ENCODE measurements at regions not wholly inside any gene's neighbourhood (a gene's known extent, or its start where the extent isn't known, plus 50 kb on each side); places are given as distances from the start of the nearest gene placed in this dataset.

GRCh38 chr22:22035771-22036314 lies 53.3 kb upstream of the TOP3B start:
- Histone ChIP-seq H3K27ac (ENCODE audit: low read depth in 1 of 2, low read length in 2 of 2) (no peak overlapping the region), H3K4me1 (ENCODE audit: control insufficient read depth in 4 of 4, insufficient read depth in 4 of 4, low read length in 3 of 4) (no peaks in the 10 kb centered on the region), H3K4me3 (ENCODE audit: low read depth in 1 of 3, low read length in 3 of 3) (no peak overlapping the region), H3K36me3 (ENCODE audit: control insufficient read depth in 4 of 4, insufficient read depth in 3 of 4, low read depth in 1 of 4, low read length in 3 of 4) (no peaks in the 10 kb centered on the region), H3K9me3 (ENCODE audit: control insufficient read depth in 4 of 4, low read length in 3 of 4) (no peaks in the 10 kb centered on the region), H3K9ac (ENCODE audit: low read depth in 1 of 2, low read length in 2 of 2) (no peak overlapping the region), H3K27me3 (ENCODE audit: control insufficient read depth in 4 of 4, insufficient read depth in 4 of 4, low read length in 3 of 4) (no peaks in the 10 kb centered on the region)
- TF ChIP-seq NR2F2 (IDR thresholded peaks at IDR 0.05) (no peak), FOXA1 (IDR thresholded peaks at IDR 0.05) (no peak), HNF4A (conservative IDR thresholded peaks at IDR 0.05) (no peak), ZBTB33 (IDR thresholded peaks at IDR 0.05) (no peak), FOXA2 (IDR thresholded peaks at IDR 0.05) (no peak), RXRA (IDR thresholded peaks at IDR 0.05) (no peak), RAD21 (IDR thresholded peaks at IDR 0.05) (no peak), YY1 (IDR thresholded peaks at IDR 0.05) (no peak), CTCF (IDR thresholded peaks at IDR 0.05; ENCODE audit: low read depth, low read length, missing input control) (no peak), SP1 (IDR thresholded peaks at IDR 0.05) (no peak), HNF4G (IDR thresholded peaks at IDR 0.05) (no peak), JUND (IDR thresholded peaks at IDR 0.05) (no peak), EGR1 (IDR thresholded peaks at IDR 0.05; ENCODE audit: low read depth in 2 of 2) (no peak), REST (IDR thresholded peaks at IDR 0.05) (no peak)
- TF ChIP-seq, protein P1, sequence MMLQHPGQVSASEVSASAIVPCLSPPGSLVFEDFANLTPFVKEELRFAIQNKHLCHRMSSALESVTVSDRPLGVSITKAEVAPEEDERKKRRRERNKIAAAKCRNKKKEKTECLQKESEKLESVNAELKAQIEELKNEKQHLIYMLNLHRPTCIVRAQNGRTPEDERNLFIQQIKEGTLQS (IDR thresholded peaks at IDR 0.05): no peak
- TF ChIP-seq, protein P2, sequence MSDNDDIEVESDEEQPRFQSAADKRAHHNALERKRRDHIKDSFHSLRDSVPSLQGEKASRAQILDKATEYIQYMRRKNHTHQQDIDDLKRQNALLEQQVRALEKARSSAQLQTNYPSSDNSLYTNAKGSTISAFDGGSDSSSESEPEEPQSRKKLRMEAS (IDR thresholded peaks at IDR 0.05): no peak
- 93% methylated on average over 4 of the region's 4 CpGs for WGBS
- DNase-seq (ENCODE audit: low spot score): no peak

GRCh38 chr22:22035203-22035602 lies 52.6 kb upstream of the TOP3B start:
- H3K27ac ChIP-seq (ENCODE audit: low read depth in 1 of 2, low read length in 2 of 2): no peak overlapping the region
- H3K4me3 ChIP-seq (ENCODE audit: low read depth in 1 of 3, low read length in 3 of 3): no peak overlapping the region
- no peaks in the 10 kb centered on the region for H3K27me3 ChIP-seq (ENCODE audit: control insufficient read depth in 4 of 4, insufficient read depth in 4 of 4, low read length in 3 of 4)
- H3K9ac ChIP-seq (ENCODE audit: low read depth in 1 of 2, low read length in 2 of 2): no peak overlapping the region
- DNase-seq (ENCODE audit: low spot score): no peak
- H3K9me3 ChIP-seq (ENCODE audit: control insufficient read depth in 4 of 4, low read length in 3 of 4): no peaks in the 10 kb centered on the region
- no peaks in the 10 kb centered on the region for H3K36me3 ChIP-seq (ENCODE audit: control insufficient read depth in 4 of 4, insufficient read depth in 3 of 4, low read depth in 1 of 4, low read length in 3 of 4)
- no peaks in the 10 kb centered on the region for H3K4me1 ChIP-seq (ENCODE audit: control insufficient read depth in 4 of 4, insufficient read depth in 4 of 4, low read length in 3 of 4)
- no peak for TF ChIP-seq EGR1 (IDR thresholded peaks at IDR 0.05; ENCODE audit: low read depth in 2 of 2)
- TF ChIP-seq HNF4G (IDR thresholded peaks at IDR 0.05): no peak
- no peak for TF ChIP-seq NR2F2 (IDR thresholded peaks at IDR 0.05)
- TF ChIP-seq YY1 (IDR thresholded peaks at IDR 0.05): no peak
- TF ChIP-seq RAD21 (IDR thresholded peaks at IDR 0.05): no peak
- TF ChIP-seq RXRA (IDR thresholded peaks at IDR 0.05): no peak
- TF ChIP-seq TAF1 (conservative IDR thresholded peaks at IDR 0.05): no peak
- no peak for TF ChIP-seq REST (IDR thresholded peaks at IDR 0.05)
- no peak for TF ChIP-seq JUND (IDR thresholded peaks at IDR 0.05)
- no peak for TF ChIP-seq FOXA2 (IDR thresholded peaks at IDR 0.05)
- TF ChIP-seq, protein P1 (IDR thresholded peaks at IDR 0.05): no peak
- no peak for TF ChIP-seq ZBTB33 (IDR thresholded peaks at IDR 0.05)
- TF ChIP-seq GABPA (IDR thresholded peaks at IDR 0.05 in 1 of 2, conservative IDR thresholded peaks at IDR 0.05 in 1 of 2): no peak
